GM19023 (cell line): ENCODE measurements at regions not wholly inside any gene's neighbourhood (a gene's known extent, or its start where the extent isn't known, plus 50 kb on each side); places are given as distances from the start of the nearest gene placed in this dataset.

Experiments
- ATAC-seq: cut with Tn5 transposase; IDR thresholded peaks from one replicate; pipeline ENCODE4 v1.9.1; 2021; ENCODE audit warnings: mild to moderate bottlenecking, moderate library complexity; ENCODE audit not compliant: unreplicated experiment

GRCh38 chr2:142180820-142181533 lies 50.2 kb upstream of the LRP1B start:
- no peak for ATAC-seq
